IPS-18c (cell line): ENCODE measurements at regions not wholly inside any gene's neighbourhood (a gene's known extent, or its start where the extent isn't known, plus 50 kb on each side); places are given as distances from the start of the nearest gene placed in this dataset.
A peak's percentile ranks its signal among the peaks of the same experiment; 100 is the strongest.

Experiments used
- H3K4me3 ChIP-seq: 2 replicates; pipeline ENCODE4 v1.7.0; 2013; ENCODE audit warnings: low read depth, mild to moderate bottlenecking, low read length, moderate library complexity; ENCODE audit not compliant: insufficient read depth
- H3K9me3 ChIP-seq: one replicate; pipeline ENCODE4 v1.6.1; 2013; ENCODE audit warnings: mild to moderate bottlenecking, low read length, moderate library complexity; ENCODE audit not compliant: control insufficient read depth, insufficient read depth

- Histone ChIP-seq H3K4me3 (no peak overlapping the region), H3K9me3 (no peaks in the 10 kb centered on the region)
Measured at GRCh38 chr1:54497338-54497737, 50.7 kb upstream of the ACOT11 start.

DNA sequence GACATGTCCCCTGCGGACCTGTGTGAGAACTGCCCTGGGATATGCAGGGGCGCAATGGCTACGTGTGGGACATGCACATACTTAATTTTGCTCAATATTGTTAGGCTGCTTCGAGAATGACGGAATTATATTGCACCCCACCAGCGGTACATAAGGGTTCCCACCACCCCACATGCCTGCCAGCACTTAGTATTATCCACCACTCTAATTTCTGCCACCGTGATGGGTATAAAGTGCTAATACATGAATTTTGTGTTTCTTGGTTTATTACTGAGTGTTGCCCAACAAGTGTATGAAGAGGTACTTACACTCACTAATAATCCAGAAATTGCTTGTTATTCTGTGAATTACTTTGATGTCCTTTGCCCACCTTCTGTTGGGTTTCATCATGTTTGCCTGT is 52.1 kb upstream of the ACOT11 start:
- no peak overlapping the region for H3K4me3 ChIP-seq
- no peaks in the 10 kb centered on the region for H3K9me3 ChIP-seq

DNA sequence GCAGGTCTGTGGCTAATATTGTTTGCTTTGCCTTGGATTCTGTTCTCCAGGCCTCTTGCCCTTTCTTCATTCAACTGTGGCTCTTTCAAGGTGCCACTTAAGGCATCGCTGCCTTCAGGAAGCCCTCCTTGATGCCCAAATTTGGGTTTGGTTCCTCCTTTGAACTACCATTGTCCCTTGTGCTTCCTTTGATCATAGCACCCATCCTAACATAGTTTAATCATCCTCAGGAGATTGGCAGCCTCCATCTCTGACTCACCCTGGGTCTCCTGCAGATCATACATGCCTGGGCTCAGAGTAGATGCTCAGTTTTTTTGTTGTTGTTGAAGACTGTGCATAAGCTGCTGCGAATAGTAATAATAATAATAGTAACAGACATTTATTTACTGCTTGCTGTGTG is 54.4 kb upstream of the ACOT11 start:
- H3K4me3 ChIP-seq = no peak overlapping the region
- H3K9me3 ChIP-seq = no peaks in the 10 kb centered on the region

DNA sequence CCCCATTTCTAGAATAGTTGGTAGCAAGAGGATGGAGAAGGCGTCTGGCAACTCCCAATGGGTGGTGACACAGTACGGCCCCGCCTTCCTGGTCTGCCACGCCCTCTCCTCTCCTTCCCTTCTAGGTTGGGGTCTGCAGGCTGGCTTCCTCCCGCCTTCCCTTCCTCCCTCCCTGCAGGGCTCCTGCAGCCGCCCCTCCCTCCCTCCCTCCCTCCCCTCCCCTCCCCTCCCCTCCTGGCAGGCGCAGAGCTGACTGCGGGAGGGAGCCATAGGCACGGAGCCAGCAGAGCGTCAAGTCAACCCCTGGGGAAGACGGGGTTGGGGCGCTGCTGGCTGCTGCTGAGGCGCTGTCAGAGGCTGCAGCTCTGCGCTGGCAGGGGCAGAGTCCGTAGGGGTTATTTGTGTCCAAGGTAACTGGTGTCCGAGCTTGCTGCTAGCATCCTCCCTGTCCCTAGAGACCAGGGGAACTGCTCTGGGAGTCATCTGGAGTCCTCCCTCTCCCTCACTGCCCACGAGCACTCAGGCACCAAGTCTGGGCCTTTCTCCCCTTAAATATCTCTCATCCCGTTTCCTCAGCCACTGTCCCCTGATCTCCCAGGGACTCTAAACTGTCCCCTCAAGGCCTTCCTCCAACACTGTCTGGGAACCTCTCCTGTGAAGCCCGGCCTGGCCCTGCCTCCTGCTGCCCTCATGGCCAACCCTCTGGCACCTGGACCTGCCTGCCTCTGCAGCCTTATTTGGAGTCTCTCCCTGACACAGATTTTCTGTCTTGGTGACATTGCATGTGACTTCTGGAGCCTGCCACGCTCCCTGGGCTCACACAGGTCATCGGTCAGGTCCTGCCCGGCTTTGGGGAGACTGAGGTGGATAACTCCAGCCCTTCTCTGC is 57.4 kb upstream of the ACOT11 start:
- no peaks in the 10 kb centered on the region for H3K9me3 ChIP-seq
- peak overlapping the region; percentile 40 for H3K4me3 ChIP-seq

DNA sequence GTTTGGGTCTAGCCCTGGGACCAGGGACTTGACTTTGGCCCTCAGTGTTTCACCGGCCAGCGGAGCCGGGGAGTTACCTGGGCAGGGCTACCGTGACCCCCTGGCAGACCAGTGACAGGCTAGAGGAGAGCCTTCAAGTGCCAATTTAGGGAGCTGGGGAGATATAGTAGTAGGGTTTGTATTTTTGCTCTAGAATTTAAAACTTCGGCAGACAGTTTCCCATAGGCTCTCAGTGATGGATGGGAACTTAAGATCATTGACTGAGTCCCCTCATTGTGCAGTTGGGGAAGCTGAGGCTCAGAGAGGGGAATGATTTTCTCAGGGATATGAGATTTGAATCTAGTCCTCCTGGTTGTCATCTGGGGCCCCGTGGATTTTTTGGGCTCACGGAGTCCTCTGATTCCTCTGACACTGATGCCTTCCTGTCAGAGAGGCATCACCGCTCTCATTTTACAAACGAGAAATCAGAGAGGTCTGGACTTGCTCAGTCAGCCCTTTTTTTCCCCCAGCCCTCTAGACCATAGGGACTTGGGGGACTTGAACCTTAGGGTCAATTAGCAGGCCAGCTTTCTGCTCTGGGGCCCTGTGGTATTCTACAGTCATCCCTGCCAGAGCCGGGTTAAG is 58.3 kb upstream of the ACOT11 start:
- H3K4me3 ChIP-seq = no peak overlapping the region
- H3K9me3 ChIP-seq = no peaks in the 10 kb centered on the region

DNA sequence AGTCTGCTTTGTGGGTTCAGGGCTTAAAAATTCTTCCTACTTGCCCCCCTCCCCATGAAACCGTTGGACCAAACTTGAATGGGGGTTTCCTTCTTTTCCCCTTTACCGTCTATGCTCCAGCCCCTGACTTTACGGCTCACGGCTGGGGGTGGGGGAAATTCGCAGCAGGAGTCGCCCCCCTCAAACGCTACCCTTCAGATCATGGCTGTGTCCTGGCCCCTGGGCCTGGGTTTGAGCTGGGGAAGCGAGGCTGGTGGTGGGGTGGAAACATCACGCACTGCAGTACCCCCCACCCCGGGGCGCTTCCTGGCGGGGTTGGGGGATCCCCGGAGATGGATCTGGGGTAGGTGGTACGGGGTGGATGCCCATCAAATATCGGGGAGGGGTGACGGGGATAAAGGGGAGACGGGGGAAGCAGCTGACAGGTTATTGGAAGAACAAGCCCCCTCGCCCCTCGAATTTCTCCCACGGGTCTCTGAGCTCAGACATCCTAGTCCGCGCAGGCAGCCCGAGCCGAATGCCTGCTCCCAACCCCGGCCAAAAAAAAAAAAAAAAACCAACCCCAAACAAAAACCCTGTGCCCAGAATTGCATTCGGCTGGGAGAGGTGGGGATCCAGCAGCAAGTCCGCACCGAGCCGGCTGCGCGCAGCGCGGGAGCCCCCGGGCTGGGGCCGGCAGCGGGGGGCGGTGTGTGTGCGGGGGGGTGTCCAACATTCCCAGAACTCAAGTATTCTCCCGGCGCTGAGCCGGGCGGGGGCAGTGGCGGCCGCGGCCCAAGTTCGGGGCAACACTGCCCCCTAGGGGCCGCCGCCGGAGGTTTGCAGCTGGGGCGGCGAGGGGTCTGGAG is 59.0 kb upstream of the ACOT11 start:
- Histone ChIP-seq H3K9me3 (no peaks in the 10 kb centered on the region), H3K4me3 (peak overlapping the region; percentile 60)

- H3K4me3 ChIP-seq = peak overlapping the region; percentile 60; the same call in 1 of the 2 replicates
- H3K9me3 ChIP-seq = no peaks in the 10 kb centered on the region
Measured at GRCh38 chr1:54488065-54488750, 59.8 kb upstream of the ACOT11 start.

GRCh38 chr1:54487571-54488050 is 60.4 kb upstream of the ACOT11 start:
- peak overlapping the region; percentile 49 for H3K4me3 ChIP-seq
- no peaks in the 10 kb centered on the region for H3K9me3 ChIP-seq

GRCh38 chr1:54486907-54487306 is 61.1 kb upstream of the ACOT11 start:
- Histone ChIP-seq H3K4me3 (peak overlapping the region; percentile 28), H3K9me3 (no peaks in the 10 kb centered on the region)

GRCh38 chr1:54485416-54485815 is 62.6 kb upstream of the ACOT11 start:
- H3K9me3 ChIP-seq = no peaks in the 10 kb centered on the region
- no peak overlapping the region for H3K4me3 ChIP-seq

DNA sequence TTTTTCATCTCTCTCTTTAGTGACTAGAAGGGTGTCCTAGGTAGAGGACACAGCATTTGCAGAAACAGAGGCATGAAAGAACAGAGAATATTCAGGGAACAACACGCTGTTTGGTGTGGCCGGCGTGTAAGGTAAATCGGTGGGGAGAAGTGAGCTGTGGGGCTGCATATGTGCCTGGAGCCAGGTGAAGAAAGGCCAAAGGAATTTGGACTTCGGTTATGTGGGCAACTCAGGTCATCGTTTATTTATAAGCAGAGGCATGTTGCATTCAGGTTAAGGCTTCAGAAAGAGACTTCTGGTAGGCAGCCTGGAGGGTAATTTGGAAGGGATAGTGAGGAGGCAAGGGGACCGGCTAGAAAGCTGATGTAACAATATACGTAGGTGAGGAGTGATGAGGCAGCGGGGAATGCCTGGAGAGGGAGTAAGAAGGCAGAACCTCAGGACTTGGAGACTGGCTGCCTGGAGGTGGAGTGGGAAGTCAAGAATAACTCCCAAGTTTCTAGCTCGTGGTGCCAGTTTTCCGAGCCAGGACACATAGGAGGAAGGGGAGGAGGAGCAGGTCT is 64.1 kb upstream of the ACOT11 start:
- Histone ChIP-seq H3K4me3 (no peak overlapping the region), H3K9me3 (no peaks in the 10 kb centered on the region)

GRCh38 chr1:54481201-54481884 is 66.7 kb upstream of the ACOT11 start:
- no peak overlapping the region for H3K4me3 ChIP-seq
- H3K9me3 ChIP-seq = no peaks in the 10 kb centered on the region

DNA sequence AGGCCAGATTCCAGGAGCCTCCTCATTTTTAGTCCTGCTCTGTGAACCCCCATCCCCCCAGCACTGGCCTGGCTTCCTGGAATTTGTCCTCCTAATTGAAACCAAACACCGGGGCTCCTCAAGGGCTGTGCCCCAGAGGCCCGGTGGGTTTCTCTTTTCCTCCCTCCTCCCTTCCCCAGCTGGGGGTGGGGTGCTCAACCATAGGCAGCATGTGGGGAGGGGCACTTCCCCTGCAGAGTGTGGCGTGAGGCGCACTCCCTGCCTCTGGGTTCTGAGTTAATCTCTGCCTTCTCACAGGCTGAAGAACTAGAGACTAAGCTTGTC is 67.5 kb upstream of the ACOT11 start:
- Histone ChIP-seq H3K4me3 (no peak overlapping the region), H3K9me3 (no peaks in the 10 kb centered on the region)

GRCh38 chr1:54479841-54480524 is 68.0 kb upstream of the ACOT11 start:
- no peak overlapping the region for H3K4me3 ChIP-seq
- H3K9me3 ChIP-seq = no peaks in the 10 kb centered on the region

- H3K9me3 ChIP-seq = no peaks in the 10 kb centered on the region
- no peak overlapping the region for H3K4me3 ChIP-seq
Measured at GRCh38 chr1:54479251-54479650, 68.8 kb upstream of the ACOT11 start.

DNA sequence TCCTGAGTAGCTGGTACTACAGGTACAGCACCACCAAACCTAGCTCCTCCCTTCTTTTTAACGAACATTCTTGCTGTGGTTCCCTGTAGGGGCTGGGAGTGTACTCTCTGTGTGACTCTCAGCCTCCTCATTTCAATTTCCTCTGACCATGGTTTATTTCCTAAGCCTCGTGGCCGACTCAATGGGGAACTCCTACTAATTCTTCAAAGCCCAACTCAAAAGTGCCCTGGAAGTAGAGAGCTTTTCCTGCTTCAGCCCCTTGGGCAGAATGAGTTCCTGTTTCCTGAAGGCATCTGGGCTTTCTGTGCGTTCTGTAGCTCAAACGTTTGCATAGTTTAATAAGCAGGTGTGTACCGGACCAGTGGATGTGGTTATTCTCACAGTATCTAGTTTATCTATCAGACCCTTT is 70.9 kb upstream of the ACOT11 start:
- H3K4me3 ChIP-seq = no peak overlapping the region
- no peaks in the 10 kb centered on the region for H3K9me3 ChIP-seq
